ENCODE measurements at regions not wholly inside any gene's neighbourhood (a gene's known extent, or its start where the extent isn't known, plus 50 kb on each side); places are given as distances from the start of the nearest gene placed in this dataset.

- TF ChIP-seq CTCF (IDR thresholded peaks at IDR 0.05): no peak
Observed at GRCh38 chr15:87606971-87607370, 649.6 kb downstream of the NTRK3 start.

GRCh38 chr15:87604857-87605446, 651.6 kb downstream of the NTRK3 start:
- Mint-ChIP-seq H3K27ac (no peak overlapping the region), H3K4me1 (no peaks in the 10 kb centered on the region), H3K9me3 (no peaks in the 10 kb centered on the region), H3K36me3 (ENCODE audit: low read depth) (no peaks in the 10 kb centered on the region), H3K4me3 (no peak overlapping the region), H3K27me3 (ENCODE audit: low read depth, poor library complexity) (no peaks in the 10 kb centered on the region)
- peak; percentile 44 for DNase-seq
- peak; percentile 73 for TF ChIP-seq CTCF (IDR thresholded peaks at IDR 0.05)

More at GRCh38 chr15:87606971-87607370, 649.6 kb downstream of the NTRK3 start:
- no peak overlapping the region for H3K27ac Mint-ChIP-seq
- no peak for DNase-seq
- no peaks in the 10 kb centered on the region for H3K36me3 Mint-ChIP-seq (ENCODE audit: low read depth)
- no peaks in the 10 kb centered on the region for H3K27me3 Mint-ChIP-seq (ENCODE audit: low read depth, poor library complexity)
- H3K4me3 Mint-ChIP-seq: no peak overlapping the region
- no peaks in the 10 kb centered on the region for H3K9me3 Mint-ChIP-seq
- H3K4me1 Mint-ChIP-seq: no peaks in the 10 kb centered on the region

- no peaks in the 10 kb centered on the region for H3K4me1 Mint-ChIP-seq
- no peaks in the 10 kb centered on the region for H3K27me3 Mint-ChIP-seq (ENCODE audit: low read depth, poor library complexity)
- no peak for TF ChIP-seq CTCF (IDR thresholded peaks at IDR 0.05)
- H3K9me3 Mint-ChIP-seq: no peaks in the 10 kb centered on the region
- no peak overlapping the region for H3K4me3 Mint-ChIP-seq
- no peaks in the 10 kb centered on the region for H3K36me3 Mint-ChIP-seq (ENCODE audit: low read depth)
- no peak overlapping the region for H3K27ac Mint-ChIP-seq
- DNase-seq: no peak
Observed at GRCh38 chr15:87602371-87602770, 654.2 kb downstream of the NTRK3 start.

- TF ChIP-seq CTCF (IDR thresholded peaks at IDR 0.05): no peak
- no peak for DNase-seq
- Mint-ChIP-seq H3K27ac (no peak overlapping the region), H3K36me3 (ENCODE audit: low read depth) (no peaks in the 10 kb centered on the region), H3K27me3 (ENCODE audit: low read depth, poor library complexity) (no peaks in the 10 kb centered on the region), H3K4me1 (no peaks in the 10 kb centered on the region), H3K4me3 (no peak overlapping the region), H3K9me3 (no peaks in the 10 kb centered on the region)
Observed at GRCh38 chr15:87599616-87600015, 656.9 kb downstream of the NTRK3 start.

GRCh38 chr15:87597346-87598052, 659.0 kb downstream of the NTRK3 start:
- Mint-ChIP-seq H3K4me1 (no peaks in the 10 kb centered on the region), H3K27ac (no peak overlapping the region), H3K9me3 (peaks cover 7% of the 10 kb centered on the region), H3K27me3 (ENCODE audit: low read depth, poor library complexity) (no peaks in the 10 kb centered on the region), H3K36me3 (ENCODE audit: low read depth) (no peaks in the 10 kb centered on the region), H3K4me3 (no peak overlapping the region)
- DNase-seq: no peak
- TF ChIP-seq CTCF (IDR thresholded peaks at IDR 0.05): no peak

GRCh38 chr15:87591582-87591981, 665.0 kb downstream of the NTRK3 start:
- Mint-ChIP-seq H3K36me3 (ENCODE audit: low read depth) (no peaks in the 10 kb centered on the region), H3K27me3 (ENCODE audit: low read depth, poor library complexity) (no peaks in the 10 kb centered on the region), H3K27ac (no peak overlapping the region), H3K4me3 (no peak overlapping the region), H3K4me1 (peaks cover 9% of the 10 kb centered on the region), H3K9me3 (peaks cover 7% of the 10 kb centered on the region)
- DNase-seq: no peak
- TF ChIP-seq CTCF (IDR thresholded peaks at IDR 0.05): no peak

Measured in nephron progenitor cell (in vitro differentiated cells).